Mucosa of descending colon (tissue), 3 donors: ENCODE measurements at regions not wholly inside any gene's neighbourhood (a gene's known extent, or its start where the extent isn't known, plus 50 kb on each side); places are given as distances from the start of the nearest gene placed in this dataset.

ENCODE experiments used
- ATAC-seq: fragments of 200-7000 bp; cut with Tn5 transposase; one replicate; pipeline ENCODE4 v1.9.1; 2020; ENCODE audit warnings: mild to moderate bottlenecking, moderate library complexity
- DNase-seq, 3 donors: peaks; one replicate each; pipeline ENCODE4 v3.0.0-alpha.2; 2020
- H3K36me3 ChIP-seq: fragments of 200-600 bp; one replicate; pipeline ENCODE4 v1.8.0; 2021; ENCODE audit warnings: low read depth, mild to moderate bottlenecking
- H3K4me1 ChIP-seq: fragments of 200-600 bp; one replicate; pipeline ENCODE4 v1.8.0; 2021; ENCODE audit warnings: low read depth, mild to moderate bottlenecking
- H3K4me3 ChIP-seq: fragments of 200-600 bp; one replicate; pipeline ENCODE4 v1.8.0; 2021; ENCODE audit warnings: mild to moderate bottlenecking
- H3K9me3 ChIP-seq: fragments of 200-600 bp; one replicate; pipeline ENCODE4 v1.8.0; 2021; ENCODE audit warnings: mild to moderate bottlenecking
- CTCF ChIP-seq: fragments of 200-600 bp; IDR thresholded peaks from one replicate; pipeline ENCODE4 v1.8.0; 2022; ENCODE audit warnings: antibody characterized with exemption, mild to moderate bottlenecking
- intact Hi-C, 2 donors: fragments of 100-400 bp; cut with DNase I in 1 of 2; cut with micrococcal nuclease in 1 of 2; formaldehyde crosslinking; loops; one replicate each; pipeline versions ENCODE4 v1.11.0 to v1.11.1; 2022; cut with DNase I, micrococcal nuclease
- donor health status: DM: no; HTN: no; CAD: no; lungs with moderate emphysema.
- donor health status: DM: no; HTN: no; CAD: no.
- donor health status: DM: no; HTN: yes; CAD: no.

- no peak overlapping the region for H3K4me3 ChIP-seq
- intact Hi-C loops, result no loop called here
- no peaks in the 10 kb centered on the region for H3K9me3 ChIP-seq
- no peaks in the 10 kb centered on the region for H3K4me1 ChIP-seq
- no peak for TF ChIP-seq CTCF
- H3K36me3 ChIP-seq, result no peaks in the 10 kb centered on the region
- DNase-seq, result no peak
- ATAC-seq, result no peak
Measured at GRCh38 chr18:45540125-45540524, 75.2 kb upstream of the SLC14A2 start.

GRCh38 chr18:45541421-45541820 is 73.9 kb upstream of the SLC14A2 start:
- Histone ChIP-seq H3K4me3 (no peak overlapping the region), H3K36me3 (no peaks in the 10 kb centered on the region), H3K4me1 (no peaks in the 10 kb centered on the region), H3K9me3 (no peaks in the 10 kb centered on the region)
- no peak for TF ChIP-seq CTCF
- DNase-seq (no peak), ATAC-seq (peak; percentile 17)
- intact Hi-C loops, result no loop called here

- intact Hi-C loops, result no loop called here
- H3K9me3 ChIP-seq, result no peaks in the 10 kb centered on the region
- H3K4me3 ChIP-seq, result no peak overlapping the region
- ATAC-seq (no peak), DNase-seq (no peak)
- H3K36me3 ChIP-seq, result no peaks in the 10 kb centered on the region
- no peaks in the 10 kb centered on the region for H3K4me1 ChIP-seq
- no peak for TF ChIP-seq CTCF
Measured at GRCh38 chr18:45542043-45542442, 73.2 kb upstream of the SLC14A2 start.

- Histone ChIP-seq H3K4me3 (no peak overlapping the region), H3K4me1 (no peaks in the 10 kb centered on the region), H3K9me3 (no peaks in the 10 kb centered on the region), H3K36me3 (no peaks in the 10 kb centered on the region)
- DNase-seq (no peak), ATAC-seq (no peak)
- TF ChIP-seq CTCF, result no peak
- intact Hi-C loops, result no loop called here
Measured at GRCh38 chr18:45547910-45548309, 67.4 kb upstream of the SLC14A2 start.

GRCh38 chr18:45548614-45549013 is 66.7 kb upstream of the SLC14A2 start:
- Histone ChIP-seq H3K4me1 (no peaks in the 10 kb centered on the region), H3K9me3 (no peaks in the 10 kb centered on the region), H3K36me3 (no peaks in the 10 kb centered on the region), H3K4me3 (no peak overlapping the region)
- intact Hi-C loops, result no loop called here
- TF ChIP-seq CTCF, result no peak
- DNase-seq (no peak), ATAC-seq (peak; percentile 44)

GRCh38 chr18:45549290-45549689 is 66.0 kb upstream of the SLC14A2 start:
- TF ChIP-seq CTCF, result no peak
- no peak overlapping the region for H3K4me3 ChIP-seq
- H3K4me1 ChIP-seq, result no peaks in the 10 kb centered on the region
- ATAC-seq, result no peak
- no peak for DNase-seq
- no peaks in the 10 kb centered on the region for H3K36me3 ChIP-seq
- H3K9me3 ChIP-seq, result no peaks in the 10 kb centered on the region
- intact Hi-C loops, result no loop called here
